Ovary (tissue), 7 donors: ENCODE measurements at regions not wholly inside any gene's neighbourhood (a gene's known extent, or its start where the extent isn't known, plus 50 kb on each side); places are given as distances from the start of the nearest gene placed in this dataset.
"Not testable (repeated sequence)": the region's sequence is repeated elsewhere in the genome, so short reads cannot be mapped to it uniquely, and the experiment has no call there.

ENCODE experiments used
- DNase-seq, 5 donors: peaks; one replicate each; pipeline ENCODE4 v3.0.0-alpha.2; 2019 to 2020
- H3K27ac ChIP-seq, 2 donors: fragments of 200-600 bp; one replicate each; pipeline versions ENCODE4 v1.5.1 to v1.8.0; 2019 to 2022
- H3K27me3 ChIP-seq: fragments of 200-600 bp; one replicate; pipeline ENCODE4 v1.8.0; 2022
- H3K36me3 ChIP-seq: fragments of 200-600 bp; sonication (generic); one replicate; pipeline ENCODE4 v1.5.1; 2019
- H3K4me1 ChIP-seq: one replicate; pipeline ENCODE4 v1.8.1; 2013; ENCODE audit warnings: mild to moderate bottlenecking, moderate library complexity; ENCODE audit not compliant: insufficient read depth
- H3K4me3 ChIP-seq: fragments of 200-600 bp; sonication (generic); one replicate; pipeline ENCODE4 v1.5.1; 2017
- H3K9me3 ChIP-seq, 2 donors: fragments of 200-600 bp in 1 of 2; sonication (generic) in 1 of 2; one replicate each; pipeline versions ENCODE4 v1.5.1 to v1.8.1; 2013 to 2019; ENCODE audit warnings: mild to moderate bottlenecking in 1 of 2, moderate library complexity in 1 of 2
- EP300 ChIP-seq: sonication (generic); formaldehyde crosslinking; IDR thresholded peaks from one replicate; pipeline ENCODE4 v1.6.1; 2017; ENCODE audit warnings: antibody characterized with exemption
- POLR2A ChIP-seq: fragments of 450-650 bp; IDR thresholded peaks from one replicate; pipeline ENCODE4 v1.6.1; 2017; ENCODE audit warnings: antibody characterized with exemption, mild to moderate bottlenecking, moderate library complexity
- WGBS, 3 donors: extraction: QIAGEN DNeasy Blood & Tissue Kit in 1 of 3; methylation state at CpG; one replicate each; pipeline versions ENCODE4 v1.1.5 to v1.1.7; 2013 to 2017; 5-methylcytosine and 5-hydroxymethylcytosine counted together
- intact Hi-C, 4 donors: fragments of 100-400 bp; cut with DNase I; formaldehyde crosslinking; loops; one replicate each; pipeline versions ENCODE4 v1.11.0 to v1.15.1; 2022 to 2023
- TF ChIP-seq, protein P1 (sequence below), 3 donors: fragments of 450-650 bp in 2 of 3; fragments of 200-600 bp in 1 of 3; IDR thresholded peaks; one replicate each; pipeline versions ENCODE4 v1.5.1 to v1.8.0; 2016 to 2022; ENCODE audit warnings: antibody characterized with exemption in 3 of 3, mild to moderate bottlenecking in 1 of 3
- donor health status: DM: no; HTN: no; CAD: no; lungs with moderate emphysema.
- donor health status: DM: no; HTN: no; CAD: no.
- donor health status: Bipolar disorder and iron deficiency.
- donor health status: DM: no; HTN: no; CAD: no.
- donor health status: DM: yes; HTN: yes; CAD: no.

DNA sequence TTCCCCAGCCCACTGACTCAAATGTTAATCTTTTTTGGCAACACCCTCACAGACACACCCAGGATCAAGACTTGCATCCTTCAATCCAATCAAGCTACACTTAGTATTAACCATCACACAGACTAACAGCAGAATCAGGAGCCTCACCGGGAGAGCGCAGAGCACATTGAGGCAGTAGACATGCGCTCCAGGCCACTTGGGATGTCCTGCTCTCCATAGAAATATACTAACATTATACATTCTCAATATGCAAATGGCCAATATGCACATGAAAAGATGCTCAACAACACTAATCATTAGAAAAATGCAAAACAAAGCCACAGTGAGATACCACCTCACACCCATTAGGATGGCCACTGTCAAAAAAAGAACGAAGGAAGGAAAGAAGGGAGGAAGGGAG lies 135.0 kb upstream of the KCNE2 start:
- H3K4me1 ChIP-seq: peaks cover 15% of the 10 kb centered on the region
- TF ChIP-seq POLR2A (no peak), EP300 (no peak)
- TF ChIP-seq, protein P1, sequence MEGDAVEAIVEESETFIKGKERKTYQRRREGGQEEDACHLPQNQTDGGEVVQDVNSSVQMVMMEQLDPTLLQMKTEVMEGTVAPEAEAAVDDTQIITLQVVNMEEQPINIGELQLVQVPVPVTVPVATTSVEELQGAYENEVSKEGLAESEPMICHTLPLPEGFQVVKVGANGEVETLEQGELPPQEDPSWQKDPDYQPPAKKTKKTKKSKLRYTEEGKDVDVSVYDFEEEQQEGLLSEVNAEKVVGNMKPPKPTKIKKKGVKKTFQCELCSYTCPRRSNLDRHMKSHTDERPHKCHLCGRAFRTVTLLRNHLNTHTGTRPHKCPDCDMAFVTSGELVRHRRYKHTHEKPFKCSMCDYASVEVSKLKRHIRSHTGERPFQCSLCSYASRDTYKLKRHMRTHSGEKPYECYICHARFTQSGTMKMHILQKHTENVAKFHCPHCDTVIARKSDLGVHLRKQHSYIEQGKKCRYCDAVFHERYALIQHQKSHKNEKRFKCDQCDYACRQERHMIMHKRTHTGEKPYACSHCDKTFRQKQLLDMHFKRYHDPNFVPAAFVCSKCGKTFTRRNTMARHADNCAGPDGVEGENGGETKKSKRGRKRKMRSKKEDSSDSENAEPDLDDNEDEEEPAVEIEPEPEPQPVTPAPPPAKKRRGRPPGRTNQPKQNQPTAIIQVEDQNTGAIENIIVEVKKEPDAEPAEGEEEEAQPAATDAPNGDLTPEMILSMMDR (IDR thresholded peaks at IDR 0.05): no peak
- no peaks in the 10 kb centered on the region for H3K27me3 ChIP-seq
- DNase-seq: no peak
- no peak overlapping the region for H3K4me3 ChIP-seq
- no peak overlapping the region for H3K27ac ChIP-seq
- no peaks in the 10 kb centered on the region for H3K36me3 ChIP-seq
- H3K9me3 ChIP-seq: no peaks in the 10 kb centered on the region
- intact Hi-C loops: no loop called here
- WGBS, 3 donors: 88 to 92% (median 90%) methylated on average over 4 of the region's 4 CpGs

DNA sequence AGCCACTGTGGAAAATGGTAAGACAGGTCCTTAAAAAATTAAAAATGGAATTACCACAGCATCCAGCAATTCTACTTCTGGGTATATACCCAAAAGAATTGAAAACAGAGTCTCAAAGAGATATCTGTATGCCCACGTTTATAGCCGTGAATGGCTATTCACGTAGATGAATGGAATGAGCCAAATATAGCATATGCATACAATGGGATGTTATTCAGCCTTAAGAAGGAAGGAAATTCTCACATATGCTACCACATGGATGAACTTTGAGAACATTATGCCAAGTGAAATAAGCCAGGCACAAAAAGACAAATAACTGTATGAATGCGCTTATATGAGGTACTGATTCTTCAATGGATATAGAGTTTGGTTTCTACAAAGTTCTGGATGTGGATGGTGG lies 134.5 kb upstream of the KCNE2 start:
- Histone ChIP-seq H3K27ac (no peak overlapping the region), H3K4me1 (peaks cover 15% of the 10 kb centered on the region), H3K36me3 (no peaks in the 10 kb centered on the region), H3K4me3 (no peak overlapping the region), H3K27me3 (no peaks in the 10 kb centered on the region), H3K9me3 (no peaks in the 10 kb centered on the region)
- intact Hi-C loops: no loop called here
- WGBS, 3 donors: 86 to 97% (median 93%) methylated on average over 4 of the region's 4 CpGs
- no peak for DNase-seq
- TF ChIP-seq, protein P1 (IDR thresholded peaks at IDR 0.05): no peak
- no peak for TF ChIP-seq EP300
- TF ChIP-seq POLR2A: no peak

DNA sequence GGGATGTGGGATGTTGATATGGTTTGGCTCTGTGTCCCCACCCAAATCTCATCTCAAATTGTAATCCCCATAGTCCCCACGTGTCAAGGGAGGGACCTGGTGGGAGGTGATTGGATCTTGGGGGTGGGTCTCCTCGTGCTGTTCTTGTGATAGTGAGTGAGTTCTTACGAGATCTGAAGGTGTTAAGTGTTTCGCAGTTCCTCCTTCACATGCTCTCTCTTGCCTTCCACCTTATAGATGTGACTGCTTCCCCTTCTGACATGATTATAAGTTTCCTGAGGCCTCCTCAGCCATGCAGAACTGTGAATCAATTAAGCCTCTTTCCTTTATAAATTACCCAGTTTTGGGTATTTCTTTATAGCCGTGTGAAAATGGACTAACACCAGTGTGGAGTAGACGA lies 130.1 kb upstream of the KCNE2 start:
- H3K27ac ChIP-seq, H3K4me3 ChIP-seq, H3K36me3 ChIP-seq, DNase-seq, H3K9me3 ChIP-seq, intact Hi-C loops, H3K27me3 ChIP-seq, H3K4me1 ChIP-seq: not testable (repeated sequence)
- 87 to 90% (median 87%) methylated on average over 6 of the region's 6 CpGs for WGBS, 3 donors

DNA sequence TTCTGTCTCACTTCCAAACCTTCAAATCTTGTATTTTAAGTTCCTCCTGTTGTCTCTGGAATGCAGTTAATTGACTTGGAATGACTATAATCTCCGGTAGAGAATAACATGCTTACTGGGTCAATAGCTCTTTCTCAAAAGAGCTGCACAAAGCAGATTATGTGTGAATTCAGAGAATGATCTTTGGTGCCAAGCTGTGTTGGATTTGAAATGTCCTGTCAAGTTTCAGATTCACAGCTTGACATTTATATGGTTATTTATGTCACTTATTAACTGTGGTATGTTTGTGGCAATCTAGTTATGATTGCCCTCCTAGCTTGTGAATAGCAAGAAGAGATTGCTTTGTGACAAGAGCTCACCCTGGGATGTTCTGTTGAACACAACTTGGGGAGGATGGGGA lies 128.3 kb upstream of the KCNE2 start:
- Histone ChIP-seq H3K4me1 (no peaks in the 10 kb centered on the region), H3K4me3 (no peak overlapping the region), H3K36me3 (no peaks in the 10 kb centered on the region), H3K27me3 (no peaks in the 10 kb centered on the region), H3K9me3 (no peaks in the 10 kb centered on the region), H3K27ac (no peak overlapping the region)
- whole genome bisulfite sequencing, 3 donors: 0 to 3% (median 3%) methylated on average over 1 of the region's 1 CpG
- DNase-seq: no peak
- TF ChIP-seq EP300 (no peak), POLR2A (no peak)
- TF ChIP-seq, protein P1 (IDR thresholded peaks at IDR 0.05): no peak
- intact Hi-C loops: no loop called here

DNA sequence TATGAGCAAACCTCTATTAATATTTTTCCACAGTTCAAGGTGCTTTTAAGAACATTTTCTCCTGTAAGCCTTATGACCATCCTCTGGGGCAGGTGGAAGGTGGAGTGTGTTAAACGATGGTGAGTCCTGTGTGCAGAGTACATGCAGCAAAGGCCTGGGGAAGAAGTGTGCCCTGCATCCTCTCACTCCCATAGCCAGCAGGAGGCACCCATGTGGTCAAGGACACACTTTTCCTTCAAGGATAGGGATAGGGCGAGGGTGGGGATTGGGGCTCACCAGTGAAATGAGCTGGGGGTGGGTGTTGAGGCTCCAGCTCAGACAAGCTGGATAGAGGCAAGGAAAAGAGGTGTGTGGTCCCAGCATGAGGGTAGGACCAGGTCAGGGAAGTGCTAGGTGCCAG lies 120.8 kb upstream of the KCNE2 start:
- no peaks in the 10 kb centered on the region for H3K27me3 ChIP-seq
- DNase-seq: no peak
- TF ChIP-seq POLR2A: no peak
- TF ChIP-seq, protein P1 (IDR thresholded peaks at IDR 0.05): no peak
- no peak for TF ChIP-seq EP300
- no peaks in the 10 kb centered on the region for H3K9me3 ChIP-seq
- no peak overlapping the region for H3K4me3 ChIP-seq
- intact Hi-C loops: no loop called here
- no peak overlapping the region for H3K27ac ChIP-seq
- H3K36me3 ChIP-seq: no peaks in the 10 kb centered on the region
- H3K4me1 ChIP-seq: no peaks in the 10 kb centered on the region
- WGBS, 3 donors: 85 to 89% (median 87%) methylated on average over 2 of the region's 2 CpGs
